ENCODE measurements at regions not wholly inside any gene's neighbourhood (a gene's known extent, or its start where the extent isn't known, plus 50 kb on each side); places are given as distances from the start of the nearest gene placed in this dataset.

GRCh38 chr22:27578937-27579617 lies 222.5 kb downstream of the MN1 start:
- TF ChIP-seq POLR2A (IDR thresholded peaks at IDR 0.05) (no peak), CTCF (IDR thresholded peaks at IDR 0.05) (no peak)
